GM12872 (cell line): ENCODE measurements at regions not wholly inside any gene's neighbourhood (a gene's known extent, or its start where the extent isn't known, plus 50 kb on each side); places are given as distances from the start of the nearest gene placed in this dataset.

Source experiments
- TF ChIP-seq, protein P1 (sequence below): IDR thresholded peaks from 3 replicates; pipeline ENCODE4 v1.5.1; 2011; ENCODE audit warnings: low read depth, mild to moderate bottlenecking, low read length, moderate library complexity; ENCODE audit not compliant: insufficient read depth

DNA sequence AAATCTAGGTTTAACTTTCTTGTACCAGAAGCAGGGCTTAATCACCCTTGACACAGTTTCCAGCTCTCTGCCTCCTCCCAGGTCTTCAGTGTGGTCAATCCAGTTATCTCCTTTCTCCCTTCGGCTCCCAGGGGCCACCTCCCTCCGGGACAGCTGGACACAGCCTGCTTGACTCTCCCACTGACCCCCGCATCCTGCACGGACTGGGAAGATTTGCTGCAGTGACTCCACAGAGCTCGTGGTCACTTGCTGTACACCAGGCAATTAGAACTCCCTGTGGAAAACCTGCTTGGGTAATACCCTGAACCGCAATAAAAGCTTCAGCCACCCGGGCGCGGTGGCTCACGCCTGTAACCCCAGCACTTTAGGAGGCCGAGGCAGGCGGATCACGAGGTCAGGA, 116.5 kb downstream of the NUFIP1 start:
- TF ChIP-seq, protein P1, sequence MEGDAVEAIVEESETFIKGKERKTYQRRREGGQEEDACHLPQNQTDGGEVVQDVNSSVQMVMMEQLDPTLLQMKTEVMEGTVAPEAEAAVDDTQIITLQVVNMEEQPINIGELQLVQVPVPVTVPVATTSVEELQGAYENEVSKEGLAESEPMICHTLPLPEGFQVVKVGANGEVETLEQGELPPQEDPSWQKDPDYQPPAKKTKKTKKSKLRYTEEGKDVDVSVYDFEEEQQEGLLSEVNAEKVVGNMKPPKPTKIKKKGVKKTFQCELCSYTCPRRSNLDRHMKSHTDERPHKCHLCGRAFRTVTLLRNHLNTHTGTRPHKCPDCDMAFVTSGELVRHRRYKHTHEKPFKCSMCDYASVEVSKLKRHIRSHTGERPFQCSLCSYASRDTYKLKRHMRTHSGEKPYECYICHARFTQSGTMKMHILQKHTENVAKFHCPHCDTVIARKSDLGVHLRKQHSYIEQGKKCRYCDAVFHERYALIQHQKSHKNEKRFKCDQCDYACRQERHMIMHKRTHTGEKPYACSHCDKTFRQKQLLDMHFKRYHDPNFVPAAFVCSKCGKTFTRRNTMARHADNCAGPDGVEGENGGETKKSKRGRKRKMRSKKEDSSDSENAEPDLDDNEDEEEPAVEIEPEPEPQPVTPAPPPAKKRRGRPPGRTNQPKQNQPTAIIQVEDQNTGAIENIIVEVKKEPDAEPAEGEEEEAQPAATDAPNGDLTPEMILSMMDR, result no peak

DNA sequence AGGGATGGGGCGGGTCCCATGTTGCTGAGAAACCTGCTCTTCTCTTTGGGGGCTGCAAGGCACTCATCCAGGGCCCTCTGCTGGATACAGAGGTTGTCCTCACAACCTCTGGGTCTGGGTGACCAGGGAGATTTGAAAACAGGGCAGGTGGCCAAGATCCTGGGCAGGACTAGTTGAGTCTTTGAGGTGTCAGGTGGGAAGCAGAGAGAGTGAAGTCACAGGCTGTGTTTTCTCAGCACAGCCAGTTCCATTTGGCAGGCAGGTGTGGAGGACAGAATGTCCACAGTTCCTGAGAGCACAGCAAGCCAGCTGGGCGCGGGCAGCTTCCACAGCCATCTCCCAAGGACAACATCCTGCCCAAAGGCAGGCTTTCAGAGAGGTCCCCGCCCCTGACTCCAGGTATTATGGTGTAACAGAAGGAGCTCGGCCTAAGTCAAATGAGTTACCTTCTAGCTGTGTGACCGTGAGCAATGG, 118.8 kb downstream of the NUFIP1 start:
- TF ChIP-seq, protein P1, result no peak

DNA sequence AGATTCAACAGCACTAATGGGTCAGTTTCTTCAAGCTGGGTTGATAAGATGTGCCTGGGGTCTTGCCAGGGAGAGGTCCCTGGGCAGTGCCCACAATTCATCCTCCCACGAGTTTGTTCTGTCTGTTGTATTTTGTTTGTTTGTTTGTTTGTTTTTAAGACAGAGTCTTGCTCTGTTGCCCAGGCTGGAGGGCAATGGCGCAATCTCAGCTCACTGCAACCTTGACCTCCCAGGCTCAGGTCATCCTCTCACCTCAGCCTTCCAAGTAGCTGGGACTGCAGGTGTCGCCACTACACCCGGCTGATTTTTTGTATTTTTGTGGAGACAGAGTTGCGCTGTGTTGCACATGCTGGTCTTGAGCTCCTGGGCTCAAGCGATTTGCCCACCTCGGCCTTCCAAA, 120.1 kb downstream of the NUFIP1 start:
- TF ChIP-seq, protein P1, result no peak

DNA sequence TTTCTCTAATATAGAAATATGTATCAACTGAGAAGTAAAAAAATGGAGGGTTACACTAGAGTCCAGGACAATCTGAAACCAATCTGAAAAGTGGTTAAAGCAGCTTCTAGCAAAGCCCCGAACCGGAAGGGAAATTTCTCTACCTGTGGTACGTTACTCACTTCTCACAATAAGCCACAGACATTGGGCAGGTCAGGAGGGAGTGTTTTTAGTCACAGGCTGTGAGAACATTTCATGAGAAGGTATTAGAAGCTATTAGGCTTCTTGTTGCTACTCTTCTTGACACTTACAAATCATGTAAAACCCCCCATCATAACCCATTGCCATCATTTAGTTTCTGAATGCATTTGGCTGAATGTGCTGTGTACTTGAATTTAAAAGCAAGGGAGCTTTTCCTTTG, 120.9 kb downstream of the NUFIP1 start:
- TF ChIP-seq, protein P1, result no peak

DNA sequence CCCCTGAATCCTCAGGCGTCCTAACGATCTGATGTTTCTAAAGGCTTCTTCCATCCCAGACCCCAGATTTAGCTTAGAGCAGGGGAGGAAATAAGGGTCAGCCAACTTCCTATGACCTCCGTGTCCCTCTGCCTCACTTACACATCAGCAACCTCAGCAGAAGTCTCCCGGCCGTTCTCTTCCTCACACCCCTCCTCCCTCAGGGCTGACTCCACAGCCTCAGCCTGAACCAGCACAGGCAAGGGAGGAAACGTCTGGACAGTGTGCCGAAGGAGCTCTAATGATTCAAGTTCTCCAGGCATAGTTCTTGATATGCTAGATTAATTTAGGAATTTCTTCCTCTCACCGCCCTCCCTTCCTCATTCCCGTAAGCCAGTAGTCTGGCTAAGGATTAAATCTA, 121.4 kb downstream of the NUFIP1 start:
- TF ChIP-seq, protein P1, result no peak

DNA sequence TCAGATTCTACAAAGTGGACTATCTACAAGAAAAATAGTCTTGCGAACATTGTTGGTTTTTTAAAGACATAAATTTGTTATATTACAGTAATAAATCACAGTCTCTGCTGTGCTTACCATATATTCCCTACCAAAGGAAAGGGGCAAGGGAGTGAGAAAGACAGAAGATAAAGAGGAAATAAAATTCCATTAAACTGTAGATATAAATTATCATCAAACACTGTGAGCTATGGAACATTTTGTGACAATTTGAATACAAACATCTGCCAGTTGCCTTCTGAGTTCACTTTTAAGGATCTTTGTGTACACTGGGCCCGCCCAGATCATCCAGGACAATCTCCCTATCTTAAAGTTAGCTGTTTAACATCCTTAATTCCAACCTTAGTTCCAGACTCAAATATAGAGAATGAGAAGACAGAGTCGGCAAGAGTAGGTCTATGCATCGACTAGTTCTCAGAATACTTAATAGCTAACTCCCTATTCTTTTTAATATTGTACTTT, 122.8 kb downstream of the NUFIP1 start:
- TF ChIP-seq, protein P1, result no peak

DNA sequence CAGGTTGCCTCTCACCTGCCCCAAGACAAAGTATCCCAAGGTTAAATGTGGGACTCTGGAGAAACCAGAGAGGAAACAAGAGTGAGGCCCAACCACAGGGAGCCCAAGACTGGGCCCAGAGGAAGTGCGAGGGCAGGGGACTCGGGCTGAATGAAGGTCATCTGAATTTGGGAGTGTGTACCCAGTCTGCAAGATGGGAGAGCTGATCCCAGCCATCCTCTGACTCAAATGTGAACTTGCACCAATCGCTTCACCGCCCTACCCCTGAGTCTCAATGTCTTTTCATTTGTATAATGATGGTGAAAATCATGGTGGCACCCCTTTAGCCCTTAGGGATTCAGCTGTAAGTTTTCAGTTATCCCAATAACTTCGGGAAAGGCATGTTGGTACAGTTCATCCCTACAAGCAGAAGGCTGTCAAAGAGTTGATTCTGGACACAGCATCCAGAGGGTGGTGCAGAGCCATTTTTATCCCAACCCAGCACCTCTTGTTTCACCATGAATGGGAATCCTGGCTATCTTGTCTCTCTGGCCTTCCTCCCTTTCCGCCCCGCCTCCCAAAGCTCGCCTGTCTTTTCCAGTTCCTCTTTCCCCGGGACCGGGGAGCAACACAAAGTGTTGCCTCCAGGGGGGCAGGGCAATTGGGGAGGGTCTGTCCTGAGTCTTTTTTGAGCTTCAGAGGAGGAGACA, 123.4 kb downstream of the NUFIP1 start:
- TF ChIP-seq, protein P1, result no peak
